Inferior parietal cortex (tissue), 1 donor: ENCODE measurements at regions not wholly inside any gene's neighbourhood (a gene's known extent, or its start where the extent isn't known, plus 50 kb on each side); places are given as distances from the start of the nearest gene placed in this dataset.

Source experiments
- DNase-seq: peaks from one replicate; pipeline ENCODE4 v3.0.0-alpha.2; 2016; ENCODE audit errors: extremely low spot score

- DNase-seq = no peak
Measured at GRCh38 chr9:126017758-126018157, 270.6 kb downstream of the PBX3 start.

- no peak for DNase-seq
Measured at GRCh38 chr9:126020836-126021235, 273.7 kb downstream of the PBX3 start.

DNA sequence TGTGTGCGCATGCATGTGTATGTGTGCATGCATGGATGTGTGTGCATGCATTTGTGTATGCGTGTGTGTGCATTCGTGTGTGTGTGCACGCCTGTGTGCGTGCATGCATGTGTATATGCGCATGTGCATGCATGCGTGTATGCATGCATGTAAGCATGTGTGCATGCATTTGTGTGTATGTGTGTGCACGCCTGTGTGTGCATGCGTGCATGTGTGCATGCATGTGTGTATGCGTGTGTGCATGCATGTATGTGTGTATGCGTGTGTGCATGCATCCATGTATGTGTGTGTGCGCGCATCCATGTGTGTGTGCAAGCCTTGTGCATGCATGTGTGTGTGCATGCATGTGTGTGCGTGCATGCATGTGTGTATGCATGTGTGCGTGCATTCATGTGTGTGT is 276.8 kb downstream of the PBX3 start:
- no peak for DNase-seq

GRCh38 chr9:126024581-126025230 is 277.5 kb downstream of the PBX3 start:
- DNase-seq = no peak

DNA sequence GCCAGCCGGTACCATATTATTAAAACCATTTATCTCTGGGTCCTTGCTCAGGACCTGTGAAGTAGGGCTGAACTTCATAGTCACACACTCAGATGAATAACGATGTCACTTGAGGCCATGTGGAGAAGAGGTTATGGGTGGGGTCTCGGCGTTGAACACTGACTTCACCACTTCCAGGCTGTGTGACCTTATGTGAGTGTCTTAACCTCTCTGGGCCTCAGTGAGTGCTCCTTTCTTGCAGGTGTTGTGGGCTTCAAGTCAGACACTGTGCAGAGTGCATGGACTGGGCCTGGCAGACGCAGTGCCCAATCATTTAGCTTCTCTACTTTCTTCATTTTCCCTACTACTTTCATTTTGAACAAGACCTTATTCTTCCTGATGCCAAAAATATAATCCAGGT is 278.8 kb downstream of the PBX3 start:
- DNase-seq = no peak

DNA sequence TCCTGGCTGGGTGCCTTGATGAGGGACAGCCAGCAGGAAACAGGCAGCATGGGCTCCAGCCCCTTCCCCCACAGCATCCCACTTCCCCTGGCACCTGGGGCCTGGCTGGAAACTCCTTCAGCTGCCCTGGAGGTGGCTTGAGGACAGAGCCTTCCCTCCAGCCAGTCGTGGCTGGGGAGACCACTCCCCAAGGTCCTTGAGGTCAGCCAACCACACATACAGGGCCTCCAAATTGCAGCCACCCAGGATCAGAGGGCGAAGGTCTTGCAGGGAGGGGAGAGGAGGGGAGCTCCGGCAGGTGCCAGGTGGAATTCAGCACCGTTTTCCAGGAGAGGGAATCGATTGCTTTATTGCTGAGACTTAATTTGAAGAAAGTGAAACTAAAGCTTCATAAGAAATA is 280.4 kb downstream of the PBX3 start:
- DNase-seq = no peak

- DNase-seq = no peak
Measured at GRCh38 chr9:126028746-126029145, 281.6 kb downstream of the PBX3 start.

DNA sequence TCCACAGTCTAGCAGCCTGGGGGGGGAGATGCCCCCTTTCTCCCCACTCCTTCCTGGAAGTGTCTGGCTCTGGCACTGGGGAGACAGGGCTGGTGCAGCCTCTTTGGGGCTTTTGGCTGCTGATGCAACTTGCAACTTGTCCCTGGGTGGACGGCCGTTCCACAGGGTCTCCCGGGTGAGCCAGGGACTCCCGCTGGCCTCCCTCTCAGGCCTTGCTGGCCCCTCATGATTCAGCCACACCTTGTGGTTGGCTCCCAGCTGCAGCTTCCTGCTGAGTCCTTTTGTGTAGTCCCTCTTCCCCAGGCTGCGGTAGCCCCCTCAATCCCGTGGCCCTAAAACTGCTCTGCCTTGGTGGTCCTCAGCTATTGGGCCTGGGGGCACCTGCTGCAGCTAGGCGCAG is 283.5 kb downstream of the PBX3 start:
- DNase-seq = no peak

- DNase-seq = no peak
Measured at GRCh38 chr9:126031116-126031515, 283.9 kb downstream of the PBX3 start.

GRCh38 chr9:126032135-126032534 is 285.0 kb downstream of the PBX3 start:
- DNase-seq = no peak

- no peak for DNase-seq
Measured at GRCh38 chr9:126033318-126033717, 286.1 kb downstream of the PBX3 start.

DNA sequence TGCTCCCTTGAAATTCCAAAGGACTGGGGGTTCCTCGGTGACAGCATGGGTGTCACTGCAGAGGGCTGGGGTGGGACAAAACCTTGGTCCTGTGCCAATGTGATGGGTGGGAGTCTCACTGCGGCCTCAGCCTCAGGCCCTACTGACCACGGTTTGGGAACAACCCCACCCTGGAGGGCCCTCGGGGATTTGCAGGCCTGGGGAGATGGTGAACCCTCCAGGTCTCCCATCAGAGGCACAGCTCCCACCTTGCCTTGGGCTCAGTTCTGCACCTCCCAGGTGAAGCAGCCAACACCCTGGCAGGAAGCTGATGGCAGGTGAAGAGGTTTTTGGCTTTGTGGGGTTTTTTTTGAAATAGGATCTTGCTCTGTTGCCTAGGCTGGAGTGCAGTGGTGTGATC is 286.8 kb downstream of the PBX3 start:
- DNase-seq = no peak

- no peak for DNase-seq
Measured at GRCh38 chr9:126036881-126037291, 289.7 kb downstream of the PBX3 start.

DNA sequence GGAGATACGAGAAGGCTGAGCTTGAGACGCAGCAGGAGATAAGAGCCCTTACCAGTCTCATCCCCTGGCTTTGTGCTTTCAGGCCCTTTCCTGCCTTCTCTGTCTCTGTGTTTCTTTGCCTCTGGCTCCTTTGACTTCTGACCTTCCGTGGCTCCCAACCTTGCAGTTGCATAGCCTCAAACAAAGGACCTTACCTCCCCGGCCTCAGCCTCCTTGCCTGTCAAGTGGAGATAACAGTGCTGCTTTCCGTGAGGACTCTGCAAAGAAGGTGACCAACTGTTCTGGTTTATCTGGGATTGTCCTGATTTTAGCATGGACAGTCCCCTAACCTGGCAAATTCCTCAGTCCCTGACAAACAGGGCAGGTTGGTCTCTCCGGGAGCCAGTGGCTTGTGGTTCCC is 287.8 kb upstream of the MVB12B start:
- no peak for DNase-seq

- no peak for DNase-seq
Measured at GRCh38 chr9:126043681-126044080, 282.9 kb upstream of the MVB12B start.

- no peak for DNase-seq
Measured at GRCh38 chr9:126049088-126049487, 277.5 kb upstream of the MVB12B start.

DNA sequence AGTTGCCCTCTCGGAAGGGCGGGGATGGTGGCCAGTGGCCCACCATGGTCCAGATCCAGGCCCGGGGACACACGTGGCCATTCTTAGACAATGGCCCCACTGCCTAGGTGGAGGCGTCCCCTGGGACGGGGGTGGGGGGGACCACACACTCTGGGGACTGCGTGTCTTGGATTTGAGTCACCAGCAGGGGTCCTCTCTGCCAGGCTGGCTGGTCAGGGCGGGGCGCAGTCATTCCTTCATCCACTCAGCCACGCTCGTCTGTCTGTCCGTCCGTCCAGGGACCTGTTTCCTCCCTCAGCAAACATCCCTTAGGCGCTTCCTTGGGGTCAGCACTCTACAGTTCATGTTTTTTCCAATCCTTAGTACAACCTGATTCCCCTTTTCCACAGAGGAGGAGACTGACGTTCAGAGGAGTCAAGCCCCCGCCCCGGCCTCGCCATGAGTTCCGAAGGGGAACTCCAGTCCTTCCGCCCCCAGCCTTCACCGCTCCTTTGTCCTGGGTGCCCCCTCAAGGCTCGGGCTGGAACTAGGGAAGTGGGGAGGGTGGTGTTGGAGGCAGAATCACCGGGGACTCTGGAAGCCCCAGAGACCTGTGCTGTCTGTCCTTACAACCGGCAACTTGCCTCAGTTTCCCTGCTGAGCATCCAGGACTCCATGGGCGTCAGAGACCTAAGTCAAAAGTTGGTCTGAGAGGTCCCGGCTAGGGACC is 276.6 kb upstream of the MVB12B start:
- no peak for DNase-seq

GRCh38 chr9:126050605-126050990 is 276.0 kb upstream of the MVB12B start:
- no peak for DNase-seq

GRCh38 chr9:126051446-126052130 is 275.0 kb upstream of the MVB12B start:
- DNase-seq = no peak

DNA sequence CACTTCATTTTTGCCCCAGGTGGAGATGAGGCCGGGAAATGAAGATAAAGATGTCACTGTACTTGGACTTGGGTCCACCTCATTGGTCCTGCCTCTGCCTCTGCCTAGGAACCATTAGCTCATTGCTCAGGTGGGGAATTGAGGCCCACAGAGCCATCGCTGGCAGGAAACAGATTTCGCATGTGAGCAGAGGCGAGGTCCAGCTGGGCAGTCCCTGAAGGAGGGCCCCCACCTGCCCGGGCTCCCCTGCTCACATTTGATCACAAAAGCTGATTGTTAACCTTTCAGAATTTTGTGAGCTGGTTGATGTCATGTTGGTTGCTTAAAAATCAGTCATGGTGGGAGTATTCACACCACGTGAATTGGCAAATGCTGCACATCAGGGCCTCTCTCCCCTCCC is 273.8 kb upstream of the MVB12B start:
- DNase-seq = no peak

DNA sequence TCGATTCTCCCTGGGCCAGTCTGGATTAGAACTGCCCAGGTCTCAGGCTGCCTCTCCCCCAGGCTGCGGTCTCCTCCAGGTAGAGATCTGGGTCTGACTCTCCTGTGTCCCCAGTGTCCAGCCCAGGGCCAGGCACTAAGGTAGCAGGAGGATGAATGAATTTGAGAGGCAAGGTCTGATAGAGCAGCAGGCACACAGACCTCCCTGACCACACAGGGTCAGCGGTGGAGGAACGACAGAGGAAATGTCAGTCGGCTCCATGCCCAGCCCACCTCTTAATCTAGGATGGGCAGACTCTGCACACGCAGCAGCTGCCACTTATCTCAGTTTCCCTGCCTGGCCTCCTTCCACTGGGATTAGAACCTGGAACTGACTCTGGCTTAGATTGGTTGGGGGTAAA is 272.7 kb upstream of the MVB12B start:
- DNase-seq = no peak

DNA sequence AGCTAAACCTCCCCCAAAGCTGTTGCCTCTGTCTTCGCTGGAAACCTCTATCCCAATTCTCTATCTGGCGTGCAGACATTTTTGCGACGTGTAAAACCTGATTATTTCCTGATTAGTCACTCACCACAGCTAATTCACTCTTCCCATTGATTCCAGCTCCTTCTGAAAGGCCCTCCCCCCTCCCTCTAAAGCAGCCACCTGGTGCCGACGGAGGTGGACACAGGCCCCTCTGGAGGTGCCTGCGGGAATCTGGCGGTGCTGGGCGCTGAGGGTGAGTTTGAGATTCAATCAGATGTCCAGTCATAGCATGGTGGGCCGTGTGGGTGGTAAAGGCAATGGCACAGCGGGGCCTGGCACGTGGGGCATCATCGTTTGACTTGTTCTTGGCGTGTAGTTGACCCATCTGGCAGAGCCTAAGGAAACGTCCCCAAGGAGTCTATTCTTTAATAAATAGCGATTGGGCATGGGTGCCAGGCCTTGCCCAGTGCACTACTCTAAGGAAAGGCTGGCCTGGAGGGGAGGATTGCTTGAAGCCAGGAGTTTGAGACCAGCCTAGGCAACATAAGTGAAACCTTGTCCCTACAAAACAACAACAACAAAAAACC is 271.1 kb upstream of the MVB12B start:
- no peak for DNase-seq
